HG03571 (cell line): ENCODE measurements at regions not wholly inside any gene's neighbourhood (a gene's known extent, or its start where the extent isn't known, plus 50 kb on each side); places are given as distances from the start of the nearest gene placed in this dataset.
"Not testable (repeated sequence)": the region's sequence is repeated elsewhere in the genome, so short reads cannot be mapped to it uniquely, and the experiment has no call there.

ENCODE experiments used
- ATAC-seq: cut with Tn5 transposase; IDR thresholded peaks from one replicate; pipeline ENCODE4 v1.9.1; 2021; ENCODE audit not compliant: unreplicated experiment

GRCh38 chr13:54390841-54391240, 1362.2 kb downstream of the OLFM4 start:
- ATAC-seq = no peak

- no peak for ATAC-seq
Measured at GRCh38 chr13:54394085-54394700, 1365.6 kb downstream of the OLFM4 start.

- no peak for ATAC-seq
Measured at GRCh38 chr13:54394908-54395307, 1366.3 kb downstream of the OLFM4 start.

GRCh38 chr13:54402495-54402894, 1373.9 kb downstream of the OLFM4 start:
- ATAC-seq = no peak

- no peak for ATAC-seq
Measured at GRCh38 chr13:54415753-54416366, 1387.2 kb downstream of the OLFM4 start.

GRCh38 chr13:54422946-54423345, 1394.3 kb downstream of the OLFM4 start:
- ATAC-seq = not testable (repeated sequence)

- ATAC-seq = no peak
Measured at GRCh38 chr13:54424344-54424743, 1395.7 kb downstream of the OLFM4 start.

- no peak for ATAC-seq
Measured at GRCh38 chr13:54433493-54434206, 1405.0 kb downstream of the OLFM4 start.

GRCh38 chr13:54440853-54441400, 1412.3 kb downstream of the OLFM4 start:
- not testable (repeated sequence) for ATAC-seq

GRCh38 chr13:54445453-54445852, 1416.8 kb downstream of the OLFM4 start:
- ATAC-seq = no peak

GRCh38 chr13:54445865-54446264, 1417.3 kb downstream of the OLFM4 start:
- ATAC-seq = no peak

- no peak for ATAC-seq
Measured at GRCh38 chr13:54449922-54450321, 1421.3 kb downstream of the OLFM4 start.

- no peak for ATAC-seq
Measured at GRCh38 chr13:54484166-54484565, 1455.6 kb downstream of the OLFM4 start.

- ATAC-seq = no peak
Measured at GRCh38 chr13:54486421-54487166, 1458.0 kb downstream of the OLFM4 start.

GRCh38 chr13:54489359-54489758, 1460.7 kb downstream of the OLFM4 start:
- no peak for ATAC-seq

- ATAC-seq = no peak
Measured at GRCh38 chr13:54492995-54493394, 1464.4 kb downstream of the OLFM4 start.

GRCh38 chr13:54511366-54511765, 1482.8 kb downstream of the OLFM4 start:
- ATAC-seq = no peak

GRCh38 chr13:54513254-54513653, 1484.6 kb downstream of the OLFM4 start:
- ATAC-seq = no peak

- no peak for ATAC-seq
Measured at GRCh38 chr13:54536112-54536511, 1507.5 kb downstream of the OLFM4 start.

- ATAC-seq = no peak
Measured at GRCh38 chr13:54563286-54563685, 1534.7 kb downstream of the OLFM4 start.

- not testable (repeated sequence) for ATAC-seq
Measured at GRCh38 chr13:54572037-54572436, 1543.4 kb downstream of the OLFM4 start.
